Eye (tissue), 1 donor: ENCODE measurements at regions not wholly inside any gene's neighbourhood (a gene's known extent, or its start where the extent isn't known, plus 50 kb on each side); places are given as distances from the start of the nearest gene placed in this dataset.
A peak's percentile ranks its signal among the peaks of the same experiment; 100 is the strongest.
"Not testable (repeated sequence)": the region's sequence is repeated elsewhere in the genome, so short reads cannot be mapped to it uniquely, and the experiment has no call there.

Experiments used
- DNase-seq: peaks from one replicate; pipeline ENCODE4 v3.0.0-alpha.2; 2015

GRCh38 chr16:59350670-59351069 lies 616.6 kb upstream of the GOT2 start:
- no peak for DNase-seq

GRCh38 chr16:59342669-59343068 lies 608.6 kb upstream of the GOT2 start:
- DNase-seq, result no peak

- peak; percentile 16 for DNase-seq
Measured at GRCh38 chr16:59341368-59341767, 607.3 kb upstream of the GOT2 start.

- DNase-seq, result no peak
Measured at GRCh38 chr16:59339871-59340270, 605.8 kb upstream of the GOT2 start.

- peak; percentile 11 for DNase-seq
Measured at GRCh38 chr16:59336136-59336695, 602.1 kb upstream of the GOT2 start.

DNA sequence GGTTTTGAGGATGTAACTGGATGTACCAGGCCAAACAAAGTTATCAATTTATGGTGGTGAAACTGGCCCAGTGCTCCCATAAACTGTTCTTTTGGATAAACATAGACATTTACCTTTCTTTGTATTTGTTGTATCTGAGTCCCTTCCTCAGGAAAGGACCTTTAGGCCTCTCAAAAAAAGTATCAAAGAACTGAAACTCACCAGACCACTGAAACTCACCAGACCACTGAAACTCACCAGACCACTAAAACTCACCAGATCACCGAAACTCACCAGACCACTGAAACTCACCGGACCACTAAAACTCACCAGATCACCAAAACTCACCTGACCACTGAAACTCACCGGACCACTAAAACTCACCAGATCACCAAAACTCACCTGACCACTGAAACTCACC lies 597.6 kb upstream of the GOT2 start:
- not testable (repeated sequence) for DNase-seq

DNA sequence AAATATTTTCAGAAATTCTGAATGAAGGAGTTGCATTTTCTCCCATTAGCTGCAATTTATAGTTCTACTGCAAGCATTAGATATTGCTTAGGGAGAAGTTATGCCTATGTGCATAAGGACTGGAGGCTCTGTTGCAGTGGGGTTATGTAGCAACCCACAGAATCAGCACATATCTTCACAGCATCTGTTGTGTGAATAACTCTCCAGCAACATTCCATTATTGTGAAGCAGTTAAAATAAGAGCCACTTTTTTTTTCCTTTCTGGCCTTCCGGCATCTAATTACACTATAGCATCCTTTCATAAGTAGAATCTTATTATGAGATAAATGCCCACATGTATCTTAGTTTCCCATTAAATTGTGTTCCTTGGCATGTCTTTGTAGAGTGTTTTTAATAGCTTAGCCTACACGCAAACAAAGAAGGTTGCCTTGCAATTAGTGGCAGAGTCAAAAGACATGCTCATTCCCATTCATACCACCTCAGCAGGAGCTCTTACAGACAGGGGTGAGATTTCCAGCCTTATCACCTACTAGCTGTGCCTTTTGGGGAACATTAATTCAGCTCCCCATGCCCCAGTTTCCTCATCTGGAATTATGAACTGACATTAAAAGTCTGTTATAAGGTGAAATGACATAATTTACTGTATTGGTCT lies 596.0 kb upstream of the GOT2 start:
- DNase-seq, result peak; percentile 25

DNA sequence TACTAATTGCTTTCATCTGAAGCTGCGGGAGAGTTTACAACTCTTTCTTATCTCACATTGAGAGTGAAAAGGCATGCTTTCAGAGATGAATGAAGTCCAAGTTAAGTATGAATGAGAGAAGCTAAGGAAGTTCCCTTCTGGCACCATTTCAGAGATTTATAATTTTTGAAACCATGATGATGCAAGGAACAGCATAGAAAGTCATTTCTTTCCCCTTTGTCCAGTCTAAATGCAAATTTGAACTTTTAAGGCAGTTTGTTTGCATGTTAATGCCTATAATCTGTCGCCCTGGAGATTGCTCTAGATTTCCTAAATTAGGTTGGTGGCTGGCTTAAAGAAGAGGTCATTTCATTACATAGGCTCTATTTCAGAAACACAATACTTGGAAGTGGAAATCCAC lies 594.8 kb upstream of the GOT2 start:
- DNase-seq, result no peak

- DNase-seq, result no peak
Measured at GRCh38 chr16:59327894-59328293, 593.8 kb upstream of the GOT2 start.

DNA sequence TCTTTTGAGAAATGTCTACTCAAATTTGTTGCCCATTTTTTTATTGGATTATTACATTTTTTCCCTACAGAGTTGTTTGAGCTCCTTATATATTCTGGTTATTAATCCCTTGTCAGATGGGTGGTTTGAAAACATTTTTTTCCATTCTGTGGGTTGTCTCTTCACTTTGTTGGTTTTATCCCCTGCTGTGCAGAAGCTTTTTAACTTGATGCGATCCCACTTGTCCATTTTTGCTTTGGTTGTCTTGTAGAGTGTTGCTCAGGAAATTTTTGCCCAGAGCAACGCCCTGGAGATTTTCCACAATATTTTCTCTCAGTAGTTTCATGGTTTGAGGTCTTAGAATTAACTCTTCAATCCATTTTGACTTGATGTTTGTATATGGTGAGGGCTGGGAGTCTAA lies 592.8 kb upstream of the GOT2 start:
- DNase-seq, result no peak

GRCh38 chr16:59324462-59324861 lies 590.3 kb upstream of the GOT2 start:
- DNase-seq, result no peak

DNA sequence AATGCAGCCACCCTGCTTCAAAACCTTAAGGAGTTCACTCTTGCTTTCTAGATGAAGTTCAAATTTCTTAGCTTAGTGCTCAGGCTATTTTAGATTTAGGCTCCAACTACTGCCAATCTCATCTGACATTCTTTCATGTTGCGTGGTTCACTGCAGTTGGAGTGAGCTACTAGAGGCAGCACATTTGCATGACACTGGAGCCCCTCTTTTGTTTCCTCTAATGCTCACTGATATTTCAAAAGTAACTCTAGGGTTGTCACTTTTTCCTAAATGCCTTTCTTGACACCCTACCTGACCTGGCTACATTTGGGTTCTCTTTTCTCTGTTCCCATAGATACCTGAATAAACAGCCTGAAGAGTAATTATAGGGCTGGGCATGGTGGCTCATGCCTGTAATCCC lies 586.5 kb upstream of the GOT2 start:
- DNase-seq, result no peak

- no peak for DNase-seq
Measured at GRCh38 chr16:59319871-59320270, 585.8 kb upstream of the GOT2 start.

GRCh38 chr16:59305850-59306249 lies 571.7 kb upstream of the GOT2 start:
- DNase-seq, result no peak

DNA sequence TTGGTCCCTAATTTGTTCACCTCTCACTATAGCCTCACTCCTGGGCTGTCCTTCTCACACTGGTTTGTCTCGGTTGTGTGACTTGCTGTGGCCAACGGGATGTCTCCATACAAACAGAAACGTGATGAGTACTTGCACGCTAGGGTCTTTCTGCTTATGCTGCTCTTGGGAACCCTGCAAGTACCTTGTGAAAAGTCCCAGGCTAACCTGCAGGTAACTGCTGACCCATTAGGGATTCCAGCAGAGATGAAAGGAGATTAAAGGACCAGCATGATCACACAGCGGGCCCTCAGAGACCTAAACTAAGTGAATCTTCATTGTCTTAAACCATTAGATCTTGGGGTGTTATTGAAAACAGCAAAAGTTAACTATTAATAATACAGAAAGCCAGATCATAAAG lies 562.8 kb upstream of the GOT2 start:
- no peak for DNase-seq

- DNase-seq, result peak; percentile 61
Measured at GRCh38 chr16:59295993-59296736, 562.0 kb upstream of the GOT2 start.

- DNase-seq, result no peak
Measured at GRCh38 chr16:59295474-59295873, 561.4 kb upstream of the GOT2 start.

DNA sequence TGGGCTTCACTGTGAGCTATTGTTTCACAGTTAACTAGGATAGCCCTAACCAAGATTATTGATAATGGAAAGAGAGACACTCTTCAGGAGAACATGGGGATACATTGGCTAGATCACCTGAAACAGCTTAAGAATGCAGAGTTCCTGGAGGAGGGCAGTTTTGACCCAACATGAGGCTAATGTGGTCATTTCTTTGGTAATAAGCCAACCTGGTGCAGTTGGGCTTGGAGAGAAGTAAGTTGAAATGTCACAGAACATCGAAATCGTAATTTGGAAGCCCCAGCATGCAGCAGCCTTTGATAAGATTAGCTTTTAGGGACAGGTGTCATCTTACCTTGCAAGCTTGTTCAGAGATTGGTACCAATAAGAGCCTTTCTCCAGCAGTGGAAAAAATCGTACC lies 556.6 kb upstream of the GOT2 start:
- DNase-seq, result no peak

GRCh38 chr16:59289151-59289550 lies 555.0 kb upstream of the GOT2 start:
- no peak for DNase-seq

DNA sequence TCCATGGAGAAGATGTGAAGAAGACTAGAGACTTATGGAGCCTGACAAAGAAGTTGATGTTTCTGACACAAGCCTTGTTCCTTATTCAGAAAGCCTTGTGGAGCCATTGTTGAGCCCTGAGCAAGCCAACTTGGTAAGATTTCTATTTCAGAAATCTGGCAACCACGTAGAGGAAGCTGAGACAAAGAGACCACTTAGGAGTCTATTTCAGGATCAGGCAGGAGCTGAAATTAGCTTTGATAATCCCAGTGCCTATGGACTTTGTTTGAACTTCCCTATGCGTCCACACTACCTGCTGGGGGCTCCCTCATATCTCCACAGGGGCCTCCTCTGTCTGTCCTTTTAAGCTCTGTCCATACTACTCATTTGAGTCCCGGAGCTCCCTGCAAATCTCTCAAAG lies 540.0 kb upstream of the GOT2 start:
- no peak for DNase-seq

GRCh38 chr16:59263955-59264354 lies 529.8 kb upstream of the GOT2 start:
- no peak for DNase-seq

DNA sequence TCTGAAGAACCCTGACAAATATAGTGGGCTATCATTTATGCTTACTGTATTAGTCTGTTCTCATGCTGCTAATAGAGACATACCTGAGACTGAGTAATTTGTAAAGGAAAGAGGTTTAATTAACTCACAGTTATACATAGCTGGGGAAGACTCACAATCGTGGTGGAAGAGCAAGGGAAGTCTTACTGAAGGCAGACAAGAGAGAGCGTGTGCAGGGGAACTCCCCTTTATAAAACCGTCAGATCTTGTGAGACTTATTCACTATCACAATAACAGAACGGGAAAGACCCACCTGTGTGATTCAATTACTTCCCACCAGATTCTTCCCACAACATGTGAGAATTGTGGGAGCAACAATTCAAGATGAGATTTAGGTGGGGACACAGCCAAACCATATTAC lies 526.8 kb upstream of the GOT2 start:
- DNase-seq, result no peak

DNA sequence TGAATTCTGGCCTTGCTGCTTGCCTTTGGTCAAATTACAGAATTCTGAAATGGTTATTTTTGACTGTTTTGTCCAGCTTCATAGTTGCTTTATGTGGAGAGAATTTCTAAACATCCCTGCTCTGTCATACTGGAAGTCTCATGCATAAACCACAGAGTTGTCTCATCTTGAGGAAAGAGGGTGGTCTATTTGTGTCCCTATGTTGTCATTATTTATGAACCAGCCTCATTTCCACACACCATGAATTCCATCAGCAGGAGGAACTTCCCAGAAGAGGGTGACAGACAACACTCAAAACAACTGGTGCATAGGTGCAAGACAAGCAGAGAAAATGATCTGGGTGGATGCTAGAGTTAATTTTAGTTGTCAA lies 525.8 kb upstream of the GOT2 start:
- no peak for DNase-seq
